Neural progenitor cell (in vitro differentiated cells): ENCODE measurements at regions not wholly inside any gene's neighbourhood (a gene's known extent, or its start where the extent isn't known, plus 50 kb on each side); places are given as distances from the start of the nearest gene placed in this dataset.

Experiments
- DNase-seq: peaks from one replicate; pipeline ENCODE4 v3.0.0-alpha.2; 2016; ENCODE audit warnings: low spot score
- H2AFZ ChIP-seq: fragments of 200-600 bp; sonication (generic); replicated peaks from 2 replicates; pipeline ENCODE4 v1.6.1; 2016; ENCODE audit warnings: antibody characterized with exemption
- H3F3A ChIP-seq: fragments of 200-600 bp; sonication (generic); 2 replicates; pipeline ENCODE4 v1.6.1; 2016; ENCODE audit warnings: antibody characterized with exemption, low read depth
- H3K27ac ChIP-seq: fragments of 200-600 bp; sonication (generic); 2 replicates; pipeline ENCODE4 v1.5.1; 2016; ENCODE audit warnings: mild to moderate bottlenecking
- H3K27me3 ChIP-seq: fragments of 200-600 bp; sonication (generic); 2 replicates; pipeline ENCODE4 v1.6.1; 2016; ENCODE audit warnings: mild to moderate bottlenecking, moderate library complexity
- H3K36me3 ChIP-seq: fragments of 200-600 bp; sonication (generic); 2 replicates; pipeline ENCODE4 v1.5.1; 2016
- H3K4me1 ChIP-seq: fragments of 200-600 bp; sonication (generic); 2 replicates; pipeline ENCODE4 v1.6.1; 2016; ENCODE audit warnings: mixed run types
- H3K4me2 ChIP-seq: fragments of 200-600 bp; sonication (generic); 2 replicates; pipeline ENCODE4 v1.6.1; 2016
- H3K4me3 ChIP-seq: fragments of 200-600 bp; sonication (generic); 2 replicates; pipeline ENCODE4 v1.5.1; 2016
- H3K79me2 ChIP-seq: fragments of 200-600 bp; sonication (generic); 2 replicates; pipeline ENCODE4 v1.6.1; 2016; ENCODE audit warnings: low read depth
- H3K9ac ChIP-seq: fragments of 200-600 bp; sonication (generic); 2 replicates; pipeline ENCODE4 v1.6.1; 2016
- H3K9me3 ChIP-seq: fragments of 200-600 bp; sonication (generic); 2 replicates; pipeline ENCODE4 v1.5.1; 2016; ENCODE audit warnings: low read depth
- H4K20me1 ChIP-seq: fragments of 200-600 bp; sonication (generic); 2 replicates; pipeline ENCODE4 v1.6.1; 2016; ENCODE audit warnings: low read depth
- H3K27ac Mint-ChIP-seq: 3 replicates; pipeline ENCODE4 v1.8.0; 2021; ENCODE audit warnings: mixed read lengths
- H3K27me3 Mint-ChIP-seq: 2 replicates; pipeline ENCODE4 v1.8.0; 2022; ENCODE audit warnings: low read depth, mild to moderate bottlenecking, inconsistent platforms, moderate library complexity, mixed read lengths; ENCODE audit not compliant: insufficient read depth
- H3K36me3 Mint-ChIP-seq: 3 replicates; pipeline ENCODE4 v1.8.0; 2021; ENCODE audit warnings: mixed read lengths
- H3K4me1 Mint-ChIP-seq: 3 replicates; pipeline ENCODE4 v1.8.0; 2021; ENCODE audit warnings: mixed read lengths
- H3K4me3 Mint-ChIP-seq: 3 replicates; pipeline ENCODE4 v1.8.0; 2021; ENCODE audit warnings: mild to moderate bottlenecking, moderate library complexity, mixed read lengths
- H3K9me3 Mint-ChIP-seq: 3 replicates; pipeline ENCODE4 v1.8.0; 2020; ENCODE audit warnings: mixed read lengths
- EZH2 ChIP-seq: fragments of 200-600 bp; sonication (generic); IDR thresholded peaks from 2 replicates; pipeline ENCODE4 v1.6.1; 2017; ENCODE audit warnings: antibody characterized with exemption, mild to moderate bottlenecking, moderate library complexity
- EZH2phosphoT487 ChIP-seq: fragments of 200-600 bp; sonication (generic); IDR thresholded peaks from 2 replicates; pipeline ENCODE4 v1.6.1; 2017; ENCODE audit warnings: antibody characterized with exemption
- TF ChIP-seq, protein P1 (sequence below): fragments of 200-600 bp; sonication (generic); IDR thresholded peaks from 2 replicates; pipeline ENCODE4 v1.5.1; 2017; ENCODE audit warnings: antibody characterized with exemption, mild to moderate bottlenecking

DNA sequence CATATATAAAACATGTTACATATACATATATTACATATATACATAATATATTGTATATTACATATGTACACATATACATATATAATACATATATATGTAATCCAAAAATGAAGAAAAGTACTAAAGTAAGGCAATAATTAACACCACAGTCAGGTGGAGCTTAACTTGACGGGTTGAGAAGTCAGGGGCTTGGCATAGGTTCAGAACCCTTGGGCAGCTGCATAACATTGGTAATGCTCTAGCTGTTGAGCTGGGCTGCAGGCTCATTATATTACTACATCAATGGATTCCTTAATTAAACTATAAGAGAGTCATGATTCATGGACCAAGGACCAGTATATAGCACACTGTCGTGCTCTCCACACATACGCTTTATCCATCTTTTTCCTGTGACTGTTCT, 435.2 kb upstream of the ADAMTS16 start:
- no peak overlapping the region for H3K4me3 ChIP-seq
- no peaks in the 10 kb centered on the region for H3K27me3 ChIP-seq
- H3K79me2 ChIP-seq, result no peaks in the 10 kb centered on the region
- no peak overlapping the region for H3K27ac ChIP-seq
- no peaks in the 10 kb centered on the region for H3K9me3 ChIP-seq
- H3K36me3 ChIP-seq, result no peaks in the 10 kb centered on the region
- H3K4me1 ChIP-seq, result no peaks in the 10 kb centered on the region
- Mint-ChIP-seq H3K4me1 (no peaks in the 10 kb centered on the region), H3K36me3 (no peaks in the 10 kb centered on the region), H3K4me3 (no peak overlapping the region), H3K27me3 (no peaks in the 10 kb centered on the region), H3K9me3 (no peaks in the 10 kb centered on the region), H3K27ac (no peak overlapping the region)
- no peak for DNase-seq
- no peak overlapping the region for H3K9ac ChIP-seq
- no peaks in the 10 kb centered on the region for H4K20me1 ChIP-seq
- TF ChIP-seq EZH2phosphoT487 (no peak), EZH2 (no peak)
- TF ChIP-seq, protein P1, sequence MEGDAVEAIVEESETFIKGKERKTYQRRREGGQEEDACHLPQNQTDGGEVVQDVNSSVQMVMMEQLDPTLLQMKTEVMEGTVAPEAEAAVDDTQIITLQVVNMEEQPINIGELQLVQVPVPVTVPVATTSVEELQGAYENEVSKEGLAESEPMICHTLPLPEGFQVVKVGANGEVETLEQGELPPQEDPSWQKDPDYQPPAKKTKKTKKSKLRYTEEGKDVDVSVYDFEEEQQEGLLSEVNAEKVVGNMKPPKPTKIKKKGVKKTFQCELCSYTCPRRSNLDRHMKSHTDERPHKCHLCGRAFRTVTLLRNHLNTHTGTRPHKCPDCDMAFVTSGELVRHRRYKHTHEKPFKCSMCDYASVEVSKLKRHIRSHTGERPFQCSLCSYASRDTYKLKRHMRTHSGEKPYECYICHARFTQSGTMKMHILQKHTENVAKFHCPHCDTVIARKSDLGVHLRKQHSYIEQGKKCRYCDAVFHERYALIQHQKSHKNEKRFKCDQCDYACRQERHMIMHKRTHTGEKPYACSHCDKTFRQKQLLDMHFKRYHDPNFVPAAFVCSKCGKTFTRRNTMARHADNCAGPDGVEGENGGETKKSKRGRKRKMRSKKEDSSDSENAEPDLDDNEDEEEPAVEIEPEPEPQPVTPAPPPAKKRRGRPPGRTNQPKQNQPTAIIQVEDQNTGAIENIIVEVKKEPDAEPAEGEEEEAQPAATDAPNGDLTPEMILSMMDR, result no peak
- H3F3A ChIP-seq, result no peaks in the 10 kb centered on the region
- H2AFZ ChIP-seq, result no peak overlapping the region
- H3K4me2 ChIP-seq, result no peak overlapping the region

- Histone ChIP-seq H4K20me1 (no peaks in the 10 kb centered on the region), H3K79me2 (no peaks in the 10 kb centered on the region), H3K4me3 (no peak overlapping the region), H3K4me2 (no peak overlapping the region), H3K9me3 (no peaks in the 10 kb centered on the region), H3F3A (no peaks in the 10 kb centered on the region), H3K9ac (no peak overlapping the region), H3K27me3 (no peaks in the 10 kb centered on the region), H2AFZ (no peak overlapping the region), H3K36me3 (no peaks in the 10 kb centered on the region), H3K27ac (no peak overlapping the region), H3K4me1 (peaks cover 4% of the 10 kb centered on the region)
- DNase-seq, result peak; percentile 7
- Mint-ChIP-seq H3K4me3 (no peak overlapping the region), H3K4me1 (peaks cover 12% of the 10 kb centered on the region), H3K36me3 (peaks cover 1% of the 10 kb centered on the region), H3K27ac (no peak overlapping the region), H3K27me3 (no peaks in the 10 kb centered on the region), H3K9me3 (peaks cover 7% of the 10 kb centered on the region)
- TF ChIP-seq, protein P1, result no peak
- TF ChIP-seq EZH2phosphoT487 (no peak), EZH2 (no peak)
Measured at GRCh38 chr5:4716781-4717180, 423.3 kb upstream of the ADAMTS16 start.

DNA sequence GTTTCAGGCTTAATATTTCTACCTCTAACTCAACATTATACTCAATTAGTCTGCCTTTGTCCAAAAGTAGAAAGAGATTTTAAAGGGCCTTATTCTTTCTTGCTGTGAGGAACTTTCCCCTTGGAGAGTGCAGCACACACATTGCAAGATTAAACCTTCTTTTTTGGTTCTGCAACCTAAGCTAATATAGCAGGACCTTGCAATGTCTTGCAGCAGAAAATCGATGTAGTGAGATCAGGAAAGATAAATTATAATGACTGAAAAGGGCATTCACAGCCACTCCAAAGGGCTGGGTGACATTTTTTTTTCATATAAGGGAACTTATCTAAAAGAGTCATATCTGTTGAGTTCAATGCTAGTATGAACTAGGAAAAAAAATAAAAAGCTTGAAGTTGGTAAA, 422.7 kb upstream of the ADAMTS16 start:
- no peaks in the 10 kb centered on the region for H3K9me3 ChIP-seq
- no peak overlapping the region for H3K4me2 ChIP-seq
- H3K27ac ChIP-seq, result no peak overlapping the region
- TF ChIP-seq EZH2phosphoT487 (no peak), EZH2 (no peak)
- TF ChIP-seq, protein P1, result no peak
- H3K27me3 Mint-ChIP-seq, result no peaks in the 10 kb centered on the region
- no peaks in the 10 kb centered on the region for H4K20me1 ChIP-seq
- no peak overlapping the region for H3K9ac ChIP-seq
- H3K27me3 ChIP-seq, result no peaks in the 10 kb centered on the region
- H3K4me1 Mint-ChIP-seq, result peaks cover 12% of the 10 kb centered on the region
- no peak overlapping the region for H3K27ac Mint-ChIP-seq
- peaks cover 5% of the 10 kb centered on the region for H3K9me3 Mint-ChIP-seq
- no peak for DNase-seq
- no peaks in the 10 kb centered on the region for H3K36me3 ChIP-seq
- no peak overlapping the region for H3K4me3 Mint-ChIP-seq
- H3K4me1 ChIP-seq, result peaks cover 4% of the 10 kb centered on the region
- H2AFZ ChIP-seq, result no peak overlapping the region
- no peak overlapping the region for H3K4me3 ChIP-seq
- no peaks in the 10 kb centered on the region for H3F3A ChIP-seq
- no peaks in the 10 kb centered on the region for H3K79me2 ChIP-seq
- peaks cover 1% of the 10 kb centered on the region for H3K36me3 Mint-ChIP-seq

DNA sequence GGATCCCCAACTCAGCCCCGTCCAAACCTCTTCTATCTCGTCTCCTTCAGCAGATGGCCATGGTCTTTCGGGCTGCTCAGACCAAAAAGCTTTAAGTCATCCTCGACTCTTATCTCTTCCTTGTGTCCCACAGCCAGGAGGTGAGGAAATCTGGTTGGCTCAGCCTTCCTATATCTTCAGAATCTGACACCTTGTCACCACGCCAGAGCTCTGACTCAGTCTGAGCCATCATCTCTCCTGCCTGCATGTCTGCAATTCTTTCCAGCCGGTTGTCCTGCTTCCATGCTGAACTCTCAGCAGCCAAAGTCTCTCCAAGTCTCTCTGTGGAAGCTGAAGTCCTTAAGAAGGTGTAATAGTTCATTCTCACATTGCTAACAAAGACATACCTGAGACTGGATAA, 419.3 kb upstream of the ADAMTS16 start:
- H3K27ac Mint-ChIP-seq, result no peak overlapping the region
- H3K79me2 ChIP-seq, result no peaks in the 10 kb centered on the region
- H3K27me3 ChIP-seq, result no peaks in the 10 kb centered on the region
- H3K9me3 Mint-ChIP-seq, result no peaks in the 10 kb centered on the region
- no peak overlapping the region for H3K4me3 Mint-ChIP-seq
- H3K36me3 Mint-ChIP-seq, result no peaks in the 10 kb centered on the region
- H3K36me3 ChIP-seq, result no peaks in the 10 kb centered on the region
- no peak overlapping the region for H3K27ac ChIP-seq
- H2AFZ ChIP-seq, result no peak overlapping the region
- DNase-seq, result no peak
- H3K27me3 Mint-ChIP-seq, result no peaks in the 10 kb centered on the region
- H4K20me1 ChIP-seq, result no peaks in the 10 kb centered on the region
- TF ChIP-seq EZH2, result no peak
- no peak for TF ChIP-seq EZH2phosphoT487
- TF ChIP-seq, protein P1, result no peak
- no peak overlapping the region for H3K9ac ChIP-seq
- no peak overlapping the region for H3K4me3 ChIP-seq
- no peak overlapping the region for H3K4me2 ChIP-seq
- H3K9me3 ChIP-seq, result no peaks in the 10 kb centered on the region
- peaks cover 12% of the 10 kb centered on the region for H3K4me1 Mint-ChIP-seq
- H3K4me1 ChIP-seq, result peaks cover 4% of the 10 kb centered on the region
- no peaks in the 10 kb centered on the region for H3F3A ChIP-seq
